PFSK-1 (cell line): ENCODE measurements at regions not wholly inside any gene's neighbourhood (a gene's known extent, or its start where the extent isn't known, plus 50 kb on each side); places are given as distances from the start of the nearest gene placed in this dataset.

Experiments
- SIN3A ChIP-seq: IDR thresholded peaks from 2 replicates; pipeline ENCODE4 v1.6.1; 2012; ENCODE audit warnings: mild to moderate bottlenecking, low read length, moderate library complexity, borderline replicate concordance; ENCODE audit not compliant: insufficient read depth
- TAF1 ChIP-seq: IDR thresholded peaks from 2 replicates; pipeline ENCODE4 v1.6.1; 2012; ENCODE audit warnings: low read length, control low read depth, borderline replicate concordance; ENCODE audit not compliant: insufficient read depth
- TF ChIP-seq, protein P1 (sequence below), 2 experiments: IDR thresholded peaks; 2 replicates each; pipeline versions ENCODE4 v1.6.1 to v1.8.0; 2011 to 2012; ENCODE audit warnings: low read depth in 2 of 2, low read length in 2 of 2, control low read depth in 1 of 2, inconsistent platforms in 1 of 2, mild to moderate bottlenecking in 1 of 2, moderate library complexity in 1 of 2; ENCODE audit not compliant: insufficient read depth in 1 of 2

DNA sequence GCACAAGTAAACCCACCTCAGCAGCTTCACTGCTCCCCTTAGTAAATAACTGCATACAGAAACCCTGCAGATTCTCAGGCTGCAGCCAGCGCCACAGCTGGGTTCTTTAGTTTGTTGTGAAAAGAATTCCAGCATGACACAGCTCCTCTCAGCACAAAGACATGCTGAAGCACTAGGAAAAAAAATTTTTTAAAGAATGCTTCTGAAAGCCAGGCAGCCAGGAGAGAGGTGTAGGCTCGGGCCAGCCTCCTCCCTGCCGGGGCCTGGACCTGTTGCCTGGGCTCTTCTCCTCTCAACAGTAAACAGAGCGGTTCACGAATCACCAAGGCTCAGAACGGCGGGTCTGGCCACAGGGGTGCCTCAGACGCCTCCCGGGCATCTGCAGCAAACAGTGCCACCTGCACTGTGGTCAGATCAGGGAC, 95.7 kb upstream of the POU3F3 start:
- no peak for TF ChIP-seq SIN3A
- TF ChIP-seq, protein P1, sequence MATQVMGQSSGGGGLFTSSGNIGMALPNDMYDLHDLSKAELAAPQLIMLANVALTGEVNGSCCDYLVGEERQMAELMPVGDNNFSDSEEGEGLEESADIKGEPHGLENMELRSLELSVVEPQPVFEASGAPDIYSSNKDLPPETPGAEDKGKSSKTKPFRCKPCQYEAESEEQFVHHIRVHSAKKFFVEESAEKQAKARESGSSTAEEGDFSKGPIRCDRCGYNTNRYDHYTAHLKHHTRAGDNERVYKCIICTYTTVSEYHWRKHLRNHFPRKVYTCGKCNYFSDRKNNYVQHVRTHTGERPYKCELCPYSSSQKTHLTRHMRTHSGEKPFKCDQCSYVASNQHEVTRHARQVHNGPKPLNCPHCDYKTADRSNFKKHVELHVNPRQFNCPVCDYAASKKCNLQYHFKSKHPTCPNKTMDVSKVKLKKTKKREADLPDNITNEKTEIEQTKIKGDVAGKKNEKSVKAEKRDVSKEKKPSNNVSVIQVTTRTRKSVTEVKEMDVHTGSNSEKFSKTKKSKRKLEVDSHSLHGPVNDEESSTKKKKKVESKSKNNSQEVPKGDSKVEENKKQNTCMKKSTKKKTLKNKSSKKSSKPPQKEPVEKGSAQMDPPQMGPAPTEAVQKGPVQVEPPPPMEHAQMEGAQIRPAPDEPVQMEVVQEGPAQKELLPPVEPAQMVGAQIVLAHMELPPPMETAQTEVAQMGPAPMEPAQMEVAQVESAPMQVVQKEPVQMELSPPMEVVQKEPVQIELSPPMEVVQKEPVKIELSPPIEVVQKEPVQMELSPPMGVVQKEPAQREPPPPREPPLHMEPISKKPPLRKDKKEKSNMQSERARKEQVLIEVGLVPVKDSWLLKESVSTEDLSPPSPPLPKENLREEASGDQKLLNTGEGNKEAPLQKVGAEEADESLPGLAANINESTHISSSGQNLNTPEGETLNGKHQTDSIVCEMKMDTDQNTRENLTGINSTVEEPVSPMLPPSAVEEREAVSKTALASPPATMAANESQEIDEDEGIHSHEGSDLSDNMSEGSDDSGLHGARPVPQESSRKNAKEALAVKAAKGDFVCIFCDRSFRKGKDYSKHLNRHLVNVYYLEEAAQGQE (IDR thresholded peaks at IDR 0.05; ENCODE audit: insufficient read depth in 1 of 2, low read depth in 2 of 2, low read length in 2 of 2): no peak
- TF ChIP-seq TAF1: no peak
